ENCODE measurements at regions not wholly inside any gene's neighbourhood (a gene's known extent, or its start where the extent isn't known, plus 50 kb on each side); places are given as distances from the start of the nearest gene placed in this dataset.

- no peak for DNase-seq (ENCODE audit: low spot score in 2 of 2)
- 17% methylated on average over 7 of the region's 7 CpGs for WGBS
- Histone ChIP-seq H3K27me3 (no peaks in the 10 kb centered on the region), H3K9me3 (no peaks in the 10 kb centered on the region), H3K4me3 (no peak overlapping the region), H3K27ac (no peak overlapping the region), H3K36me3 (no peaks in the 10 kb centered on the region), H3K4me1 (no peaks in the 10 kb centered on the region)
- TF ChIP-seq POLR2A (IDR thresholded peaks at IDR 0.05) (no peak), CTCF (IDR thresholded peaks at IDR 0.05) (peak in 1 of 2 donors; percentile 55)
Observed at GRCh38 chr18:54444319-54444914, 86.7 kb downstream of the C18orf54 start.

- no peaks in the 10 kb centered on the region for H3K4me1 ChIP-seq
- TF ChIP-seq EP300 (IDR thresholded peaks at IDR 0.05) = no peak
- no peak for TF ChIP-seq POLR2AphosphoS5 (IDR thresholded peaks at IDR 0.05)
- no peak for TF ChIP-seq POLR2A (IDR thresholded peaks at IDR 0.05)
- no peak for TF ChIP-seq CTCF (IDR thresholded peaks at IDR 0.05)
- DNase-seq (ENCODE audit: low spot score in 2 of 2) = no peak
- H3K36me3 ChIP-seq = no peaks in the 10 kb centered on the region
- H3K4me3 ChIP-seq = no peak overlapping the region
- H3K27me3 ChIP-seq = no peaks in the 10 kb centered on the region
- no peaks in the 10 kb centered on the region for H3K9me3 ChIP-seq
- H3K27ac ChIP-seq = no peak overlapping the region
Observed at GRCh38 chr18:54453996-54454395, 96.3 kb downstream of the C18orf54 start.

- DNase-seq (ENCODE audit: low spot score in 2 of 2) = no peak
- Histone ChIP-seq H3K9me3 (no peaks in the 10 kb centered on the region), H3K27me3 (no peaks in the 10 kb centered on the region), H3K4me3 (no peak overlapping the region), H3K4me1 (no peaks in the 10 kb centered on the region), H3K36me3 (no peaks in the 10 kb centered on the region), H3K27ac (no peak overlapping the region)
- TF ChIP-seq POLR2AphosphoS5 (IDR thresholded peaks at IDR 0.05) = no peak
- no peak for TF ChIP-seq POLR2A (IDR thresholded peaks at IDR 0.05)
- TF ChIP-seq CTCF (IDR thresholded peaks at IDR 0.05) = no peak
- TF ChIP-seq EP300 (IDR thresholded peaks at IDR 0.05) = no peak
- WGBS = 79% methylated on average over 2 of the region's 2 CpGs
Observed at GRCh38 chr18:54465502-54465901, 107.8 kb downstream of the C18orf54 start.

- peaks cover 4% of the 10 kb centered on the region for H3K27me3 ChIP-seq
- H3K27ac ChIP-seq = no peak overlapping the region
- H3K36me3 ChIP-seq = no peaks in the 10 kb centered on the region
- WGBS = 55% methylated on average over 3 of the region's 3 CpGs
- TF ChIP-seq POLR2AphosphoS5 (IDR thresholded peaks at IDR 0.05) (no peak), CTCF (IDR thresholded peaks at IDR 0.05) (no peak), EP300 (IDR thresholded peaks at IDR 0.05) (no peak), POLR2A (IDR thresholded peaks at IDR 0.05) (no peak)
- H3K9me3 ChIP-seq = no peaks in the 10 kb centered on the region
- H3K4me1 ChIP-seq = no peaks in the 10 kb centered on the region
- DNase-seq (ENCODE audit: low spot score in 2 of 2) = no peak
- H3K4me3 ChIP-seq = no peak overlapping the region
Observed at GRCh38 chr18:54466248-54467005, 108.7 kb downstream of the C18orf54 start.

GRCh38 chr18:54479365-54479764, 111.7 kb upstream of the DYNAP start:
- no peak for DNase-seq (ENCODE audit: low spot score in 2 of 2)
- 33% methylated on average over 5 of the region's 5 CpGs for WGBS
- Histone ChIP-seq H3K4me1 (no peaks in the 10 kb centered on the region), H3K27me3 (peaks cover 6% of the 10 kb centered on the region), H3K4me3 (no peak overlapping the region), H3K36me3 (no peaks in the 10 kb centered on the region), H3K9me3 (no peaks in the 10 kb centered on the region), H3K27ac (no peak overlapping the region)
- TF ChIP-seq CTCF (IDR thresholded peaks at IDR 0.05) (no peak), POLR2A (IDR thresholded peaks at IDR 0.05) (no peak), EP300 (IDR thresholded peaks at IDR 0.05) (no peak), POLR2AphosphoS5 (IDR thresholded peaks at IDR 0.05) (no peak)
